HEK293 (cell line): ENCODE measurements at regions not wholly inside any gene's neighbourhood (a gene's known extent, or its start where the extent isn't known, plus 50 kb on each side); places are given as distances from the start of the nearest gene placed in this dataset.

ENCODE experiments used
- SP3 ChIP-seq: fragments of 450-650 bp; formaldehyde crosslinking; IDR thresholded peaks from 2 replicates; pipeline ENCODE4 v1.5.1; 2016; ENCODE audit warnings: missing biosample characterization, missing genetic modification characterization
- ZFP3 ChIP-seq: fragments of 450-650 bp; formaldehyde crosslinking; IDR thresholded peaks from 2 replicates; pipeline ENCODE4 v1.5.1; 2016; ENCODE audit warnings: low read depth, missing biosample characterization, missing genetic modification characterization
- TF ChIP-seq, protein P1 (sequence below): fragments of 450-650 bp; formaldehyde crosslinking; IDR thresholded peaks from 2 replicates; pipeline ENCODE4 v1.5.1; 2016; ENCODE audit warnings: missing biosample characterization, missing genetic modification characterization
- TF ChIP-seq, protein P2 (sequence below): fragments of 450-650 bp; formaldehyde crosslinking; IDR thresholded peaks from 2 replicates; pipeline ENCODE4 v1.5.1; 2016; ENCODE audit warnings: missing biosample characterization, missing genetic modification characterization

DNA sequence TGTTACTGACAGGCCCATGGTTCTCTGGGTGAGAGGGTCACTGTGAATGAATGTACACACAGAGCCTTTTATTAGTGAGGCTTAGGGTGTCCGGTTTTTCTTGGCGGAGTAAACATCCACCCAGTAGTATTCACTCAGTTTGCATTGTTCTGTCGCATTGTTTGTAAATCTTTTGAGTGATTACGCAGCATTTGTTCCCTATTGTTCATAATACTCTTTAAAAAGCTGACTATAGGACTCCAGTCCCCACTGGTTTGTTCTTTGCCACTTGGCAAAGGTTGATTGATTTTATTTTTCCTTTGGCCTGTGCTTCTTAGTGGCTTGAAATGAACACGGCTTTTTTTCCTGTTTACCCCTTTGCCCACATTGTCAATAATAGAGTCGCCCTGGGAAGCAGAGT, 130.1 kb upstream of the ESR1 start:
- TF ChIP-seq ZFP3 (tag by site-specific recombination): no peak
- TF ChIP-seq, protein P1, sequence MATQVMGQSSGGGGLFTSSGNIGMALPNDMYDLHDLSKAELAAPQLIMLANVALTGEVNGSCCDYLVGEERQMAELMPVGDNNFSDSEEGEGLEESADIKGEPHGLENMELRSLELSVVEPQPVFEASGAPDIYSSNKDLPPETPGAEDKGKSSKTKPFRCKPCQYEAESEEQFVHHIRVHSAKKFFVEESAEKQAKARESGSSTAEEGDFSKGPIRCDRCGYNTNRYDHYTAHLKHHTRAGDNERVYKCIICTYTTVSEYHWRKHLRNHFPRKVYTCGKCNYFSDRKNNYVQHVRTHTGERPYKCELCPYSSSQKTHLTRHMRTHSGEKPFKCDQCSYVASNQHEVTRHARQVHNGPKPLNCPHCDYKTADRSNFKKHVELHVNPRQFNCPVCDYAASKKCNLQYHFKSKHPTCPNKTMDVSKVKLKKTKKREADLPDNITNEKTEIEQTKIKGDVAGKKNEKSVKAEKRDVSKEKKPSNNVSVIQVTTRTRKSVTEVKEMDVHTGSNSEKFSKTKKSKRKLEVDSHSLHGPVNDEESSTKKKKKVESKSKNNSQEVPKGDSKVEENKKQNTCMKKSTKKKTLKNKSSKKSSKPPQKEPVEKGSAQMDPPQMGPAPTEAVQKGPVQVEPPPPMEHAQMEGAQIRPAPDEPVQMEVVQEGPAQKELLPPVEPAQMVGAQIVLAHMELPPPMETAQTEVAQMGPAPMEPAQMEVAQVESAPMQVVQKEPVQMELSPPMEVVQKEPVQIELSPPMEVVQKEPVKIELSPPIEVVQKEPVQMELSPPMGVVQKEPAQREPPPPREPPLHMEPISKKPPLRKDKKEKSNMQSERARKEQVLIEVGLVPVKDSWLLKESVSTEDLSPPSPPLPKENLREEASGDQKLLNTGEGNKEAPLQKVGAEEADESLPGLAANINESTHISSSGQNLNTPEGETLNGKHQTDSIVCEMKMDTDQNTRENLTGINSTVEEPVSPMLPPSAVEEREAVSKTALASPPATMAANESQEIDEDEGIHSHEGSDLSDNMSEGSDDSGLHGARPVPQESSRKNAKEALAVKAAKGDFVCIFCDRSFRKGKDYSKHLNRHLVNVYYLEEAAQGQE (tag by site-specific recombination): no peak
- TF ChIP-seq SP3 (tag by site-specific recombination): no peak
- TF ChIP-seq, protein P2, sequence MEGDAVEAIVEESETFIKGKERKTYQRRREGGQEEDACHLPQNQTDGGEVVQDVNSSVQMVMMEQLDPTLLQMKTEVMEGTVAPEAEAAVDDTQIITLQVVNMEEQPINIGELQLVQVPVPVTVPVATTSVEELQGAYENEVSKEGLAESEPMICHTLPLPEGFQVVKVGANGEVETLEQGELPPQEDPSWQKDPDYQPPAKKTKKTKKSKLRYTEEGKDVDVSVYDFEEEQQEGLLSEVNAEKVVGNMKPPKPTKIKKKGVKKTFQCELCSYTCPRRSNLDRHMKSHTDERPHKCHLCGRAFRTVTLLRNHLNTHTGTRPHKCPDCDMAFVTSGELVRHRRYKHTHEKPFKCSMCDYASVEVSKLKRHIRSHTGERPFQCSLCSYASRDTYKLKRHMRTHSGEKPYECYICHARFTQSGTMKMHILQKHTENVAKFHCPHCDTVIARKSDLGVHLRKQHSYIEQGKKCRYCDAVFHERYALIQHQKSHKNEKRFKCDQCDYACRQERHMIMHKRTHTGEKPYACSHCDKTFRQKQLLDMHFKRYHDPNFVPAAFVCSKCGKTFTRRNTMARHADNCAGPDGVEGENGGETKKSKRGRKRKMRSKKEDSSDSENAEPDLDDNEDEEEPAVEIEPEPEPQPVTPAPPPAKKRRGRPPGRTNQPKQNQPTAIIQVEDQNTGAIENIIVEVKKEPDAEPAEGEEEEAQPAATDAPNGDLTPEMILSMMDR (tag by site-specific recombination): no peak
